GM21381 (cell line): ENCODE measurements at regions not wholly inside any gene's neighbourhood (a gene's known extent, or its start where the extent isn't known, plus 50 kb on each side); places are given as distances from the start of the nearest gene placed in this dataset.

ENCODE experiments used
- ATAC-seq: cut with Tn5 transposase; IDR thresholded peaks from one replicate; pipeline ENCODE4 v1.9.1; 2021; ENCODE audit warnings: mild to moderate bottlenecking, moderate library complexity; ENCODE audit not compliant: unreplicated experiment

DNA sequence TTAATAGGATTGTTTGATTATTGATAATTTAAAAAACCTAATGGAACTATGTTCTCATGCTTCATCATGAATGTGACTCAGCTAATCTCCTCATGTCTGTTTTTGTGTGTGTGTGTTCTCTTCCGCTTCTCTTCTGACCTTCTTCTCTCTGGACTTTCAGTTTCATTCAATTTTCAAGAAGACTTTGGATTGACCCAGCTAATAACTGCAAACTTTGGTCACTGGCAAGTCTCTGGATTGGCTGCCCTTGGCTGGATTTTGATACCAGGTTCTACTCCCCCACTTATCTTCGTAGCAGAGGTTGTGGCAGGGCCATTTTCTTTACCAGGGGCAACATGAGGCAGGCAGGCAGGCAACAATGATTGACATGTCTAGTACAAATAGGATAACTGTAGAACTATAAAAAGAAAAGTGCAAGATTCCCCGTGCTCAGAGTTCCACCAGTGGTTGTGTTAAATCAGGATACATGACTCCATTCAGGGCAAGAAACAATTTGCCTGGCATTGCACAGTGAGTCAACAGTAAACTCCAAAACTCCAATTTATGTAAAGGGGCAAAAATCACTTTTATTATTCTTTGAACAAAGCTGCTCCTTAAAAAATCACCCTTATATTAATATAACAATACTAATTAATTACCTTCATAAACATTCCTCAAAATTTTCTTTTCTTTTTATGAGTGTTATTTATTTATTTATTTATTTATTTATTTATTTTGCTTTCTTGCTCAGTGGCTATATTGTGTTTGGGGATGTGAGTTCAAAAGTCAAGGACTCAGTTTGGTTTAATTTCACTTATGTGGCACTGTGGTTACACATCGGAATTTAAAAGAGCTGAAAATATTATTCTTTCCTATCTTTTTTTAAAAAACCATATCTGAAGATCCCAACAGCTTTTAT, 167.6 kb downstream of the RND3 start:
- ATAC-seq, result no peak

DNA sequence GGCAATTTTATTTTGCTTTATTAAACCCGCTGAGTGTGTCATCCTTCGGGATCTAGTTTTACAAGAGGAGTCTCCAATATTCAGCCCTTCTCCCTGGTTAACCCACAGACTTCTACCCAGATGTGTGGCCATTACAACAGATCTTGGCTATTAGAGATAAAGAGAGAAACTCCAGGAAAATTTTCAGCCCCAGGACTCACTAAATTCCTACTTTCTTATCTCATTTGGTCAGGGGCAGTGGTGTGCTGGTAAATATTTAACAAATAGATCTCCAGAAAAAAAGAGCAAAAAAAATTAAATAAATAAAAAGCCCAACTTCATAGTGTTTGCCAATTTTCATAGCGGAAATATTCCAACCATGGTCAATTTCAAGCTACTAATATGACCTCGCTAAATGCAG, 168.4 kb downstream of the RND3 start:
- ATAC-seq, result no peak

DNA sequence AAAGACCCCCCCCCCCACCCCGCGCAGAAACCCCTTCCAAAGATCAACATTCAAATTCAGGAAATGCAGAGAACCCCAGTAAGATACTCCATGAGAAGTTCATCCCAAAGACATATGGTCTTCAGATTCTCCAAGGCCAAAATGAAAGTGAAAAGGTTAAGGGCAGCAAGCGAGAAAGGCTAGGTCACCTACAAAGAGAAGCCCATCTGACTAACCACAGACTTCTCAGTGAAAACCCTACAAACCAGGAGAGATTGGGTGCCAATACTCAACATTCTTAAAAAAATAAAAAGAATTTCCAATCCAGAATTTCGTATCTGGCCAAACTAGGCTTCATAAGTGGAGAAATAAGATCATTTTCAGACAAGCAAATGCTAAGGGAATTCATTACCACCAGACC, 175.2 kb downstream of the RND3 start:
- ATAC-seq, result no peak

- no peak for ATAC-seq
Observed at GRCh38 chr2:150309311-150310080, 178.0 kb downstream of the RND3 start.

DNA sequence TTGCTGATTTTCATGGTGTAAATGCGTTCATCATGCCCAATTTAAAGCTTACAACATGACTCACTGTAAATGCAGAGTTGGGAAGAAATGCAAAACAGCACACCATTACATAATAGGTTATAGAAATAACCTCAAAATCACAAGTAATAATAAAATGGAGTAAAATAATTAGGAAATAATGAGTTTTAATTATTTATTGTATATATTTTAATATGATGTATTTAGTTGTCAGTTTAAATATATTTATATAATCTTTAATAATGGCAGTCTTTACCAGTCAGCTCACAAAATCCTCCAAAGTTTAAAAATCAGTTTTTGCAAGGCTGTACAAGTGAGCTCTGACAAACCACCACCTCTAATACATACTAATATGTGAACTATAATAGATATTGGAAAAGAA, 180.2 kb downstream of the RND3 start:
- ATAC-seq, result no peak

GRCh38 chr2:150303281-150303680, 184.2 kb downstream of the RND3 start:
- no peak for ATAC-seq

GRCh38 chr2:150298571-150299305, 188.7 kb downstream of the RND3 start:
- no peak for ATAC-seq

GRCh38 chr2:150296770-150297546, 190.5 kb downstream of the RND3 start:
- ATAC-seq, result no peak

DNA sequence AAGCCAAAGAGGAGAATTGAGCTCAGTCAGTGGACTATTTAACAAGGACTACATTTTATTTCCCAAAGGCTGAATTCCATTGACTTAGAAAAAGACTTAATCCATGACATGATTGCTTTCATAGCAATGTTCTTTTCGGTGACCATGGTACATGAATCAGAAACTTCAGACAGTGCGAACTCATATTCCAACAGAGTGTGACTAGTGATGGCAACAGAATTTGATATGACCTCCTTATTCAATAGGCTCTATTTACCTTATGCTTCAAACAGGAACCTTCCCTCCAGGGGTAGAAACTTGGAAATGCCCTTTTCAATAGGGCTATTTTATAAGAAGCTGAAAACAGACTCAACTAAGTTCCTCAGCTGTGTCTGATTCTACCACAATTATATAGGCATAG, 191.9 kb downstream of the RND3 start:
- ATAC-seq, result no peak

DNA sequence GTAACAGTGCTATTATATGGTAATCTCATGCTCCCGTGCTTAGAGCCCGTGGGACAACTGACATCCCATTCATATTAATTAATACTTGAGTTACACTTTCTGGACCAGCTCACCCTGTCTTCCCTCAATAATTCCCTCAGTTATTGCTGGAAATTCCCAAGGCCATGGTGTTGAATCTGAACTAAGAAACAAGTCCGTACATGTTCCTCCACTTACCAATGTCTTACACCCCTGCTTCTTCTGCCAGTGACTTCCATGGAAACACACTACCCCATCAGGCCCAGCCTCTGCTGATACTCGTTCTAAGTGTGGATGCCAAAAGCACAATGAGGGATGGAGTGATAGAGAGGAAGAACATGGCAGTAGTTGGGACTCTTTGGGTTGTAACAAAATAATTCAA, 193.7 kb downstream of the RND3 start:
- no peak for ATAC-seq

GRCh38 chr2:150292807-150293206, 194.7 kb downstream of the RND3 start:
- ATAC-seq, result no peak

DNA sequence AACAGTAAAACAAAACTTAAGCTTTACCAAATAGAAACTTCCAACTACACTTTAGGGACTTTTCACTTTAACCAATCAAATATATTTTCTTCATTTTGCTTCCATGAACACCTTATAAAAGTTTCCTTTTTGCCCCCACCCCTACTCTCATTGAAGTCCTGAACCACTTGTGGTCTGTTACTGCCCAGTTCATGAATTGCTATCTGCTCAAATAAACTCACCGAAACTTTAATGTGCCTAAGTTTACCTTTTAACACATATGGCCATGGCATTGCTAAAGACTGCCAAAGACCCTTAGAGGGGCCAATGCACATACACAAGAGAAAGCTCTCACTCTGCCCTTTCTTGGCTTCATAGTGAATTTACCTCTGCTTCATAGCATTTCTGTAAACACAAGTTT, 195.3 kb downstream of the RND3 start:
- no peak for ATAC-seq

- ATAC-seq, result no peak
Observed at GRCh38 chr2:150286730-150287362, 200.6 kb downstream of the RND3 start.

- no peak for ATAC-seq
Observed at GRCh38 chr2:150284116-150284515, 203.4 kb downstream of the RND3 start.

DNA sequence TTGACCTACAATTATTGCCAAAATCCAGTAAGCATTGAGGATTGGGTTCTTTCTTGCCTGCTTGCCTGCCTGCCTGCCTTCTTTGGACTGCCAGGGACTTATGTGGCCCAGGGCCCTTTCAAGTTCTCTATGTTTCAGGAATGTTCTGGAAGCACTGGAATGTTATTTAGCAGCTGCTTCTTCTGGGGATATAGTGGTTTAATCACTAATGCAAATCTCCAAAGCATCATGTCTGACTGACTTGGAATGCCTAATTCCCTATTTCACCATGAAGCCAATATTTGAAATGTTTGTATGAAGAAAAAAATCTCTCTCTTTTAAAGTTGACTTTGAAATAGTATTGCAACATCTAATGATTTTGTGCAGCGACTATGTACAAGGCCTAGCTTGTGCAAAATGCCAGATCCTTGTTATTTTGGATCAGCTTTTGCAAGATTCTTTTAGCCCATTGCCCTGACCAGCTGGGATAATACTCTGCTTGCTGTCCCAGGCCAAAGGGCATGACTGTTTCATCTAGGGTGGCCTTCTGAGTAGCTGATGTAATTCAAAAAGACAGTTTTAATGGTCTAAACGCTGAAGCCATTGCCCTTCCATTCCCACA, 204.6 kb downstream of the RND3 start:
- no peak for ATAC-seq

DNA sequence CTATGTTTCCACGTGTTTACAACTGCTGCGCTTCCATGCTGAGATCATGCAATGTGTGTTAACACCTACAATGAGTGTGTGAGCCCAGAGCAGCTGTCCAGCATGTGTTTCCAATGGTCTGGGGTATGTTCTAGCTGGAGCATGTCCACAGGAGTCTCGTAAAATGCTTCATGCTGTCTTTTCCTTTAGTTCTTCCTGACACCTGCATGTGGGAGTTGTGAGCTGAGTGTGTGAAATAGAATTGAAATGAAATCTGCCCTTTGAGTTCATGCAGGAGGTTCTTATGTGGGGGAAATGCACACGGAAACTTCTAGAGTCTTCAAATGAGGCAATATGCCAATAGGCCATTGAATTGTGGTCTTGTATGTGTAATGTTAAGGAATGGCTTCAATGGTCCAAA, 205.1 kb downstream of the RND3 start:
- no peak for ATAC-seq

- ATAC-seq, result no peak
Observed at GRCh38 chr2:150280231-150280630, 207.2 kb downstream of the RND3 start.

GRCh38 chr2:150279686-150280085, 207.8 kb downstream of the RND3 start:
- no peak for ATAC-seq

GRCh38 chr2:150276737-150277136, 210.7 kb downstream of the RND3 start:
- no peak for ATAC-seq

DNA sequence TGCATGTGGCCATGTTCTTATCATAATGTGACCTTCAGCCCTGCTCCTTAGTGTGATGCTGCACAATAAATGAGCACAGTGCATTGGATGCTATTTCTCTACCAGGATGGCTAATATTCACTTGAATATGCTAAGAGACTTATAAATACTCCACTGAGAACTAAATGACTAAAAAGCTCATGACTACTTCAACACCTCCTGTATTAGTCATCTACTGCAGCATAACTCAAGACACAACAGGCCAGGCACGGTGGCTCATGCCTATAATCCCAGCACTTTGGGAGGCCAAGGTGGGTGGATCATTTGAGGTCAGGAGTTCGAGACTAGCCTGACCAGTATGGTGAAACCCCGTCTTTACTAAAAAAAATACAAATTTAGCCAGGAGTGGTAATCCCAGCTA, 213.4 kb downstream of the RND3 start:
- ATAC-seq, result no peak
